ENCODE measurements at regions not wholly inside any gene's neighbourhood (a gene's known extent, or its start where the extent isn't known, plus 50 kb on each side); places are given as distances from the start of the nearest gene placed in this dataset.
"Not testable (repeated sequence)": the region's sequence is repeated elsewhere in the genome, so short reads cannot be mapped to it uniquely, and the experiment has no call there.

GRCh38 chr1:163477276-163477830 is 155.6 kb downstream of the NUF2 start:
- DNase-seq = no peak

- not testable (repeated sequence) for DNase-seq
These were observed 176.9 kb downstream of the NUF2 start for GRCh38 chr1:163498391-163499330.

- DNase-seq = no peak
These were observed 182.7 kb downstream of the NUF2 start for GRCh38 chr1:163504331-163504978.

GRCh38 chr1:163509114-163509513 is 187.4 kb downstream of the NUF2 start:
- DNase-seq = no peak

- no peak for DNase-seq
These were observed 190.7 kb downstream of the NUF2 start for GRCh38 chr1:163512349-163512989.

GRCh38 chr1:163523375-163524029 is 201.7 kb downstream of the NUF2 start:
- no peak for DNase-seq

- peak; percentile 11 for DNase-seq
These were observed 207.1 kb downstream of the NUF2 start for GRCh38 chr1:163528710-163529348.

- DNase-seq = no peak
These were observed 209.6 kb downstream of the NUF2 start for GRCh38 chr1:163531345-163531744.

GRCh38 chr1:163535401-163535800 is 213.6 kb downstream of the NUF2 start:
- no peak for DNase-seq

- no peak for DNase-seq
These were observed 214.1 kb downstream of the NUF2 start for GRCh38 chr1:163535807-163536206.

GRCh38 chr1:163537809-163538208 is 216.1 kb downstream of the NUF2 start:
- no peak for DNase-seq

- no peak for DNase-seq
These were observed 216.9 kb downstream of the NUF2 start for GRCh38 chr1:163538667-163539066.

- DNase-seq = no peak
These were observed 219.0 kb downstream of the NUF2 start for GRCh38 chr1:163540727-163541126.

- no peak for DNase-seq
These were observed 222.7 kb downstream of the NUF2 start for GRCh38 chr1:163544441-163544840.

- DNase-seq = no peak
These were observed 236.4 kb downstream of the NUF2 start for GRCh38 chr1:163558162-163558561.

- DNase-seq = no peak
These were observed 240.0 kb downstream of the NUF2 start for GRCh38 chr1:163561580-163562295.

GRCh38 chr1:163562355-163562754 is 240.6 kb downstream of the NUF2 start:
- DNase-seq = no peak

GRCh38 chr1:163565166-163565565 is 243.4 kb downstream of the NUF2 start:
- no peak for DNase-seq

- no peak for DNase-seq
These were observed 248.3 kb downstream of the NUF2 start for GRCh38 chr1:163570071-163570470.

- no peak for DNase-seq
These were observed 250.2 kb downstream of the NUF2 start for GRCh38 chr1:163571950-163572349.

GRCh38 chr1:163574119-163574518 is 252.4 kb downstream of the NUF2 start:
- DNase-seq = no peak

- no peak for DNase-seq
These were observed 259.2 kb downstream of the NUF2 start for GRCh38 chr1:163580926-163581325.
